ENCODE measurements at regions not wholly inside any gene's neighbourhood (a gene's known extent, or its start where the extent isn't known, plus 50 kb on each side); places are given as distances from the start of the nearest gene placed in this dataset.
"Not testable (repeated sequence)": the region's sequence is repeated elsewhere in the genome, so short reads cannot be mapped to it uniquely, and the experiment has no call there.

GRCh38 chr21:30028537-30028936 lies 88.7 kb upstream of the GRIK1 start:
- no peaks in the 10 kb centered on the region for H3K27me3 Mint-ChIP-seq (ENCODE audit: low read depth)

GRCh38 chr21:30027986-30028385 lies 88.2 kb upstream of the GRIK1 start:
- Mint-ChIP-seq H3K27me3 (ENCODE audit: low read depth) (no peaks in the 10 kb centered on the region), H3K4me1 (ENCODE audit: low read depth) (no peaks in the 10 kb centered on the region), H3K4me3 (no peak overlapping the region), H3K27ac (no peak overlapping the region), H3K9me3 (no peaks in the 10 kb centered on the region), H3K36me3 (ENCODE audit: insufficient read depth in 2 of 2) (no peaks in the 10 kb centered on the region)
- DNase-seq (no peak), ATAC-seq (replicated peaks in 1 of 2) (no peak)

More at GRCh38 chr21:30028537-30028936, 88.7 kb upstream of the GRIK1 start:
- ATAC-seq (replicated peaks in 1 of 2) (no peak), DNase-seq (no peak)
- Mint-ChIP-seq H3K36me3 (ENCODE audit: insufficient read depth in 2 of 2) (no peaks in the 10 kb centered on the region), H3K4me1 (ENCODE audit: low read depth) (no peaks in the 10 kb centered on the region), H3K27ac (no peak overlapping the region), H3K4me3 (no peak overlapping the region), H3K9me3 (peaks cover 0 to 2% of the 10 kb centered on the region in 2 donors)

DNA sequence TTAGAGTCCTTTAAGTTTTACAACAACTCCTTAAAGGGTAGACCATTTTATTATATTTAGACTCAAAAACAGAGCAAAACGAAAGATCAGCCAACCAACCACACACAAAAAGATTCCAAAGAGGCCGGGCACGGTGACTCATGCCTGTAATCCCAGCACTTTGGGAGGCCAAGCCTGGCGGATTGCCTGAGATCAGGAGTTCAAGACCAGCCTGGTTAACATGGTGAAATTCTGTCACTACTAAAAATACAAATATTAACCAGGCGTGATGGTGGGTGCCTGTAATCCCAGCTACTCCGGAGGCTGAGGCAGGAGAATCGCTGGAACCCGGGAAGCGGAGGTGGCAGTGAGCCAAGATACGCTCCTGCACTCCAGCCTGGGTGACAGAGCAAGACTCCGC lies 83.3 kb upstream of the GRIK1 start:
- not testable (repeated sequence) for H3K27ac Mint-ChIP-seq; H3K4me1 Mint-ChIP-seq (ENCODE audit: low read depth); H3K4me3 Mint-ChIP-seq; H3K36me3 Mint-ChIP-seq (ENCODE audit: insufficient read depth in 2 of 2); ATAC-seq (replicated peaks in 1 of 2); DNase-seq; H3K27me3 Mint-ChIP-seq (ENCODE audit: low read depth); H3K9me3 Mint-ChIP-seq

- H3K9me3 Mint-ChIP-seq = peaks cover 4 to 5% of the 10 kb centered on the region in 2 donors
- ATAC-seq (replicated peaks in 1 of 2) (no peak), DNase-seq (no peak)
- no peaks in the 10 kb centered on the region for H3K4me1 Mint-ChIP-seq (ENCODE audit: low read depth)
- H3K4me3 Mint-ChIP-seq = no peak overlapping the region
- no peak overlapping the region for H3K27ac Mint-ChIP-seq
- H3K36me3 Mint-ChIP-seq (ENCODE audit: insufficient read depth in 2 of 2) = no peaks in the 10 kb centered on the region
- no peaks in the 10 kb centered on the region for H3K27me3 Mint-ChIP-seq (ENCODE audit: low read depth)
These were observed 75.1 kb upstream of the GRIK1 start for GRCh38 chr21:30014886-30015285.

- H3K9me3 Mint-ChIP-seq = peaks cover 0 to 2% of the 10 kb centered on the region in 2 donors
- no peaks in the 10 kb centered on the region for H3K27me3 Mint-ChIP-seq (ENCODE audit: low read depth)
- ATAC-seq (replicated peaks in 1 of 2) (no peak), DNase-seq (no peak)
- no peak overlapping the region for H3K27ac Mint-ChIP-seq
- no peaks in the 10 kb centered on the region for H3K4me1 Mint-ChIP-seq (ENCODE audit: low read depth)
- no peak overlapping the region for H3K4me3 Mint-ChIP-seq
- H3K36me3 Mint-ChIP-seq (ENCODE audit: insufficient read depth in 2 of 2) = no peaks in the 10 kb centered on the region
These were observed 51.8 kb upstream of the GRIK1 start for GRCh38 chr21:29991624-29992023.

- H3K27ac Mint-ChIP-seq = peak overlapping the region; percentile 52
- H3K4me1 Mint-ChIP-seq (ENCODE audit: low read depth) = no peaks in the 10 kb centered on the region
- H3K9me3 Mint-ChIP-seq = peaks cover 2 to 5% of the 10 kb centered on the region in 2 donors
- ATAC-seq (replicated peaks in 1 of 2) (no peak), DNase-seq (no peak)
- no peaks in the 10 kb centered on the region for H3K36me3 Mint-ChIP-seq (ENCODE audit: insufficient read depth in 2 of 2)
- no peak overlapping the region for H3K4me3 Mint-ChIP-seq
- no peaks in the 10 kb centered on the region for H3K27me3 Mint-ChIP-seq (ENCODE audit: low read depth)
These were observed 49.9 kb upstream of the GRIK1 start for GRCh38 chr21:29989634-29990234.

All from activated T-cell treated with anti-CD3 and anti-CD28 coated beads, Interleukin-2, amount 50 U/mL, for 72 hours (primary cell).